Breast epithelium (tissue), 3 donors: ENCODE measurements at regions not wholly inside any gene's neighbourhood (a gene's known extent, or its start where the extent isn't known, plus 50 kb on each side); places are given as distances from the start of the nearest gene placed in this dataset.

Experiments
- CTCF ChIP-seq, 3 donors: fragments of 450-650 bp; IDR thresholded peaks; one replicate each; pipeline ENCODE4 v1.5.1; 2016 to 2017; ENCODE audit warnings: antibody characterized with exemption in 3 of 3, mild to moderate bottlenecking in 3 of 3, moderate library complexity in 3 of 3
- POLR2A ChIP-seq: fragments of 450-650 bp; IDR thresholded peaks from one replicate; pipeline ENCODE4 v1.6.1; 2016; ENCODE audit warnings: antibody characterized with exemption, mild to moderate bottlenecking, moderate library complexity
- POLR2AphosphoS5 ChIP-seq, 3 donors: sonication (generic); formaldehyde crosslinking; IDR thresholded peaks; one replicate each; pipeline ENCODE4 v1.6.1; 2017; ENCODE audit warnings: antibody characterized with exemption in 3 of 3

- no peak for TF ChIP-seq POLR2A
- TF ChIP-seq CTCF (IDR thresholded peaks at IDR 0.05), result no peak
- no peak for TF ChIP-seq POLR2AphosphoS5 (IDR thresholded peaks at IDR 0.05)
Measured at GRCh38 chr6:93940381-93940780, 521.0 kb upstream of the EPHA7 start.
